ENCODE measurements at regions not wholly inside any gene's neighbourhood (a gene's known extent, or its start where the extent isn't known, plus 50 kb on each side); places are given as distances from the start of the nearest gene placed in this dataset.
"Not testable (repeated sequence)": the region's sequence is repeated elsewhere in the genome, so short reads cannot be mapped to it uniquely, and the experiment has no call there.

- TF ChIP-seq CTCF (IDR thresholded peaks at IDR 0.05; ENCODE audit: extremely low read depth, insufficient read depth, missing control alignments) = no peak
- DNase-seq (ENCODE audit: low spot score) = no peak
- in situ Hi-C loops (cut with MboI; ENCODE audit: low pct_unique_long_range_greater_than_20kb, low sequenced_read_pairs, unreplicated experiment) = no loop called here
Observed at GRCh38 chr13:53301449-53301848, 272.8 kb downstream of the OLFM4 start.

DNA sequence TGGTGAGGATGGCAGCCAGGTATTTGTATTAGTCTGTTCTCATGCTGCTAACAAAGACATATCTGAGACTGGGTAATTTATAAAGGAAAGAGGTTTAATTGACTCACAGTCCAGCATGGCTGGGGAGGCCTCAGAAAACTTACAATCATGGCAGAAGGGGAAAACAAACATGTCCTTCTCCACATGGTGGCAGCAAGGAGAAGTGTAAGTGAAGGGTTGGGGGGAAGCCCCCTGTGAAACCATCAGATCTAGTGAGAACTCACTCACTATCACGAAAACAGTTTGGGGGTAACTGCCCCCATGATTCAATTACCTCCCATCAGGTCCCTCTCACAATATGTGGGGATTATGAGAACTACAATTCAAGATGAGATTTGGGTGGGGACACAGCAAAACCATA, 276.8 kb downstream of the OLFM4 start:
- in situ Hi-C loops (cut with MboI; ENCODE audit: low pct_unique_long_range_greater_than_20kb, low sequenced_read_pairs, unreplicated experiment); DNase-seq (ENCODE audit: low spot score): not testable (repeated sequence)

DNA sequence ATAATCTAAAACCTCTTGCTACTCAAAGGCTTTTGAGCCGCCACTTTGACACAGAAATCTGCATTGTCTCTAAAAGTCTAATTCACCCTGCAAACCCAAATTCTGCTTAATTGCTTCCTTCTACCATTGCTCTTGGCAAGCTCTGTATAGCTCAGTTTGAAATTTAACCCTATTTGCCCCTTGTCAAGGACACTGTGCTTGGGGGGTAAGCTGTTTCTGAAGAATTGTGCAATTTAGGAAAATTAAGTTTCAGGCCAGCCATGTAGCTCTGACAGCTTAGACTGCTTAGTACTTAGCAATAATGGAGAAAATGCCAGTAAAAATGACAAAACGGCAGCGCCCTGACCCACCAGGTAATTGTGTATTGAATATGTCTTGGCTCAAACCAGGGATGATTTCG, 282.2 kb downstream of the OLFM4 start:
- in situ Hi-C loops (cut with MboI; ENCODE audit: low pct_unique_long_range_greater_than_20kb, low sequenced_read_pairs, unreplicated experiment) = no loop called here
- no peak for DNase-seq (ENCODE audit: low spot score)
- no peak for TF ChIP-seq CTCF (IDR thresholded peaks at IDR 0.05; ENCODE audit: extremely low read depth, insufficient read depth, missing control alignments)

DNA sequence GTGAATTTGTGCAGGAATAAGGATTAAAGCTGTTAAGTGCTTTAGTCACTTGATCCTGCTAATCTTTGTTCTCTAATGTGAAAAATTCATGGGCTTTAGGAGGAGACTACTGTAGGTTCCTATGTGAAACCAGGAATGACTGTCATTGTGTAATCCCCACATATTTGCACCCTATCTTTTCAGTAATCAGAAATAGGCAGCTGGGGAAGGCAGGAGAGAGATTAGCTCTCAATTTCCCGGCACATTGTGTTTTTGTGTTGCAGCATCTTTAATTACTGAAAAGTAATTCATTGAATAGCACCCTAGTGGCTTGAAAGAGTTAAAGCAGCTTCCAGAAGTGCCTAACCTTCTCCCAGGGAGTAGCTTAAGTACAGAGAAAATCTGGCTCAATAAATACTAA, 282.9 kb downstream of the OLFM4 start:
- DNase-seq (ENCODE audit: low spot score) = no peak
- in situ Hi-C loops (cut with MboI; ENCODE audit: low pct_unique_long_range_greater_than_20kb, low sequenced_read_pairs, unreplicated experiment) = no loop called here
- no peak for TF ChIP-seq CTCF (IDR thresholded peaks at IDR 0.05; ENCODE audit: extremely low read depth, insufficient read depth, missing control alignments)

- no peak for TF ChIP-seq CTCF (IDR thresholded peaks at IDR 0.05; ENCODE audit: extremely low read depth, insufficient read depth, missing control alignments)
- in situ Hi-C loops (cut with MboI; ENCODE audit: low pct_unique_long_range_greater_than_20kb, low sequenced_read_pairs, unreplicated experiment) = no loop called here
- no peak for DNase-seq (ENCODE audit: low spot score)
Observed at GRCh38 chr13:53321296-53321801, 292.7 kb downstream of the OLFM4 start.

- no peak for TF ChIP-seq CTCF (IDR thresholded peaks at IDR 0.05; ENCODE audit: extremely low read depth, insufficient read depth, missing control alignments)
- in situ Hi-C loops (cut with MboI; ENCODE audit: low pct_unique_long_range_greater_than_20kb, low sequenced_read_pairs, unreplicated experiment) = no loop called here
- DNase-seq (ENCODE audit: low spot score) = no peak
Observed at GRCh38 chr13:53324656-53325055, 296.0 kb downstream of the OLFM4 start.

- no peak for DNase-seq (ENCODE audit: low spot score)
- no peak for TF ChIP-seq CTCF (IDR thresholded peaks at IDR 0.05; ENCODE audit: extremely low read depth, insufficient read depth, missing control alignments)
- in situ Hi-C loops (cut with MboI; ENCODE audit: low pct_unique_long_range_greater_than_20kb, low sequenced_read_pairs, unreplicated experiment) = no loop called here
Observed at GRCh38 chr13:53326716-53327115, 298.1 kb downstream of the OLFM4 start.

Data from GM13977 (cell line).